ENCODE measurements at regions not wholly inside any gene's neighbourhood (a gene's known extent, or its start where the extent isn't known, plus 50 kb on each side); places are given as distances from the start of the nearest gene placed in this dataset.
A peak's percentile ranks its signal among the peaks of the same experiment; 100 is the strongest.

- ATAC-seq (peak; percentile 54; the same call in 2 of the 3 replicates), FAIRE-seq (peak; percentile 26), DNase-seq (ENCODE audit: low spot score) (peak; percentile 45)
- H3K27ac ChIP-seq (ENCODE audit: extremely low read length, insufficient read depth, low read length) = no peak overlapping the region
- BruUV-seq (replicated peaks) = no TSS peak
- H4K20me1 ChIP-seq (ENCODE audit: insufficient read depth, low read length) = no peaks in the 10 kb centered on the region
- no peaks in the 10 kb centered on the region for H3K4me1 ChIP-seq (ENCODE audit: insufficient read depth, low read length)
- intact Hi-C loops (cut with micrococcal nuclease; ENCODE audit: unreplicated experiment) = loop anchor here (1.0 to 5.0 kb wide), 4 partner anchors 241 to 813 kb away; no protein-coding TSS in a partner anchor
- H3K9me3 ChIP-seq (ENCODE audit: low read length) = no peaks in the 10 kb centered on the region
- no peak overlapping the region for H3K4me2 ChIP-seq (ENCODE audit: low read depth, low read length)
- H3K4me3 ChIP-seq (replicated peaks in 1 of 3; ENCODE audit: insufficient read depth in 1 of 3, low read depth in 2 of 3, low read length in 3 of 3) = no peak overlapping the region
- CTCF ChIA-PET (ENCODE audit: low intra/inter-chr PET ratio, low total read pairs) = interaction anchor here (0.9 to 3.0 kb wide), 3 partner anchors 318 to 726 kb away, joined by 5 to 33 read pairs (median 21); no protein-coding TSS in a partner anchor
- whole genome bisulfite sequencing (ENCODE audit: low lambda C conversion rate) = 0% methylated on average over 4 of the region's 4 CpGs
- no peaks in the 10 kb centered on the region for H3K79me2 ChIP-seq (ENCODE audit: insufficient read depth, low read length)
- no peaks in the 10 kb centered on the region for H3K36me3 ChIP-seq (replicated peaks in 1 of 2; ENCODE audit: control insufficient read depth in 1 of 2, insufficient read depth in 2 of 2, low read length in 2 of 2)
- no peak overlapping the region for H3K9ac ChIP-seq (ENCODE audit: insufficient read depth, low read depth, low read length)
- no peaks in the 10 kb centered on the region for H3K27me3 ChIP-seq (ENCODE audit: control insufficient read depth in 1 of 2, insufficient read depth in 2 of 2, low read length in 2 of 2)
- in situ Hi-C loops (cut with HindIII; ENCODE audit: extremely low pct_ligation_motif_present, low pct_unique_long_range_greater_than_20kb) = loop anchor here (10.0 to 25.0 kb wide), 2 partner anchors 316 to 723 kb away; no protein-coding TSS in a partner anchor
- TF ChIP-seq MAZ (IDR thresholded peaks at IDR 0.05; ENCODE audit: borderline replicate concordance, low read depth, low read length) (no peak), MAZ (CRISPR knock-in tag; IDR thresholded peaks at IDR 0.05; ENCODE audit: low read depth) (no peak), STAG1 (CRISPR knock-in tag; IDR thresholded peaks at IDR 0.05) (peak; percentile 62), SMC3 (IDR thresholded peaks at IDR 0.05; ENCODE audit: low read length) (peak; percentile 54)
- TF ChIP-seq, protein P1, sequence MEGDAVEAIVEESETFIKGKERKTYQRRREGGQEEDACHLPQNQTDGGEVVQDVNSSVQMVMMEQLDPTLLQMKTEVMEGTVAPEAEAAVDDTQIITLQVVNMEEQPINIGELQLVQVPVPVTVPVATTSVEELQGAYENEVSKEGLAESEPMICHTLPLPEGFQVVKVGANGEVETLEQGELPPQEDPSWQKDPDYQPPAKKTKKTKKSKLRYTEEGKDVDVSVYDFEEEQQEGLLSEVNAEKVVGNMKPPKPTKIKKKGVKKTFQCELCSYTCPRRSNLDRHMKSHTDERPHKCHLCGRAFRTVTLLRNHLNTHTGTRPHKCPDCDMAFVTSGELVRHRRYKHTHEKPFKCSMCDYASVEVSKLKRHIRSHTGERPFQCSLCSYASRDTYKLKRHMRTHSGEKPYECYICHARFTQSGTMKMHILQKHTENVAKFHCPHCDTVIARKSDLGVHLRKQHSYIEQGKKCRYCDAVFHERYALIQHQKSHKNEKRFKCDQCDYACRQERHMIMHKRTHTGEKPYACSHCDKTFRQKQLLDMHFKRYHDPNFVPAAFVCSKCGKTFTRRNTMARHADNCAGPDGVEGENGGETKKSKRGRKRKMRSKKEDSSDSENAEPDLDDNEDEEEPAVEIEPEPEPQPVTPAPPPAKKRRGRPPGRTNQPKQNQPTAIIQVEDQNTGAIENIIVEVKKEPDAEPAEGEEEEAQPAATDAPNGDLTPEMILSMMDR (CRISPR knock-in tag; IDR thresholded peaks at IDR 0.05) = peak; percentile 55
- TF ChIP-seq, protein P2, sequence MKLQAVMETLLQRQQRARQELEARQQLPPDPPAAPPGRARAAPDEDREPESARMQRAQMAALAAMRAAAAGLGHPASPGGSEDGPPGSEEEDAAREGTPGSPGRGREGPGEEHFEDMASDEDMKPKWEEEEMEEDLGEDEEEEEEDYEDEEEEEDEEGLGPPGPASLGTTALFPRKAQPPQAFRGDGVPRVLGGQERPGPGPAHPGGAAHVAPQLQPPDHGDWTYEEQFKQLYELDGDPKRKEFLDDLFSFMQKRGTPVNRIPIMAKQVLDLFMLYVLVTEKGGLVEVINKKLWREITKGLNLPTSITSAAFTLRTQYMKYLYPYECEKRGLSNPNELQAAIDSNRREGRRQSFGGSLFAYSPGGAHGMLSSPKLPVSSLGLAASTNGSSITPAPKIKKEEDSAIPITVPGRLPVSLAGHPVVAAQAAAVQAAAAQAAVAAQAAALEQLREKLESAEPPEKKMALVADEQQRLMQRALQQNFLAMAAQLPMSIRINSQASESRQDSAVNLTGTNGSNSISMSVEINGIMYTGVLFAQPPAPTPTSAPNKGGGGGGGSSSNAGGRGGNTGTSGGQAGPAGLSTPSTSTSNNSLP (IDR thresholded peaks at IDR 0.05; ENCODE audit: low read depth, low read length) = 0 out of 2 replicates have a peak, but pooled peaks have one; percentile 27
- H2AFZ ChIP-seq (ENCODE audit: low read length) = no peak overlapping the region
- POLR2A ChIA-PET = no interaction called here
Measured at GRCh38 chr10:57338823-57339558, 928.7 kb downstream of the IPMK start.

Measured in HepG2 (cell line).